Fibroblast of pulmonary artery (primary cell): ENCODE measurements at regions not wholly inside any gene's neighbourhood (a gene's known extent, or its start where the extent isn't known, plus 50 kb on each side); places are given as distances from the start of the nearest gene placed in this dataset.

ENCODE experiments used
- DNase-seq: peaks from one replicate; pipeline ENCODE4 v3.0.0-alpha.2; 2010; ENCODE audit warnings: low read depth
- H3K4me3 ChIP-seq: replicated peaks from 2 replicates; pipeline ENCODE4 v1.5.1; 2011; ENCODE audit warnings: low read depth, mild to moderate bottlenecking, control low read depth, low read length, moderate library complexity
- TF ChIP-seq, protein P1 (sequence below): IDR thresholded peaks from 2 replicates; pipeline ENCODE4 v1.5.1; 2011; ENCODE audit warnings: mild to moderate bottlenecking, control low read depth, low read length, inconsistent platforms; ENCODE audit errors: missing control alignments

DNA sequence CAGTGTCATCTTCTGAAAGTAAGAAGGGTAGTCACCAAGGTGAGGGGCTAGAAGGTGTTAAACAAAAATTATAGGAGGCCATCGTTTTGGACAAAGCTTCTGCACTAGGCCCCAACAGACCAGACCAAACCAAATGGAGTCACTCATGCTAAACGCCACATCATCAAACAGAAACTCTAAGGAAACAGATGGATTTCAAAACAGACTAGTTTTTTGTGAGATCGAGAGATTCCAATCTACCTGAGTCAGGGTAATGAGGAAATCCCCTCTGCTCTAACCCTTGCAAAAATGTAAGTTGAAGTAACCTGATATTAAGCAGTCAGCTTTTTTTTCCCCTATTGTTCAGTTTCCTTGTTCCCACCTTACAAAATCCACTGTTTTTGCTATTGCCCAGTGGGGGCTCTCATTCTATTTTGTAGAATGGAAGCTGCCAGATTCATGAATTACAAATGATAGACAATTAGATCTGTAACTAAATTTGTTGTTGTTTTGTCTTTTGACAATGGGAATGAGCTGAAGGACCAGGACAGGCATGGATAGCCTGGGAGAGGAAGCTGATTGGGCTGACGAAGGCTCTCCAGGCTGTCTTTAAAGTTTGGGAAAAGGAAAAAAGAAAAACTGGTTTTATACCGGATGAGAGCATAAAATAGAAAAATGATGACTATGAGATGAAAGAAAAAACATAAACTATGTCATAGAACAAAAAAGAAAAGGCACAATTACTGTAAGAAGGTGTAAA lies 94.7 kb upstream of the ADAMTSL1 start:
- TF ChIP-seq, protein P1, sequence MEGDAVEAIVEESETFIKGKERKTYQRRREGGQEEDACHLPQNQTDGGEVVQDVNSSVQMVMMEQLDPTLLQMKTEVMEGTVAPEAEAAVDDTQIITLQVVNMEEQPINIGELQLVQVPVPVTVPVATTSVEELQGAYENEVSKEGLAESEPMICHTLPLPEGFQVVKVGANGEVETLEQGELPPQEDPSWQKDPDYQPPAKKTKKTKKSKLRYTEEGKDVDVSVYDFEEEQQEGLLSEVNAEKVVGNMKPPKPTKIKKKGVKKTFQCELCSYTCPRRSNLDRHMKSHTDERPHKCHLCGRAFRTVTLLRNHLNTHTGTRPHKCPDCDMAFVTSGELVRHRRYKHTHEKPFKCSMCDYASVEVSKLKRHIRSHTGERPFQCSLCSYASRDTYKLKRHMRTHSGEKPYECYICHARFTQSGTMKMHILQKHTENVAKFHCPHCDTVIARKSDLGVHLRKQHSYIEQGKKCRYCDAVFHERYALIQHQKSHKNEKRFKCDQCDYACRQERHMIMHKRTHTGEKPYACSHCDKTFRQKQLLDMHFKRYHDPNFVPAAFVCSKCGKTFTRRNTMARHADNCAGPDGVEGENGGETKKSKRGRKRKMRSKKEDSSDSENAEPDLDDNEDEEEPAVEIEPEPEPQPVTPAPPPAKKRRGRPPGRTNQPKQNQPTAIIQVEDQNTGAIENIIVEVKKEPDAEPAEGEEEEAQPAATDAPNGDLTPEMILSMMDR: no peak
- no peak overlapping the region for H3K4me3 ChIP-seq
- DNase-seq: peak; percentile 53

DNA sequence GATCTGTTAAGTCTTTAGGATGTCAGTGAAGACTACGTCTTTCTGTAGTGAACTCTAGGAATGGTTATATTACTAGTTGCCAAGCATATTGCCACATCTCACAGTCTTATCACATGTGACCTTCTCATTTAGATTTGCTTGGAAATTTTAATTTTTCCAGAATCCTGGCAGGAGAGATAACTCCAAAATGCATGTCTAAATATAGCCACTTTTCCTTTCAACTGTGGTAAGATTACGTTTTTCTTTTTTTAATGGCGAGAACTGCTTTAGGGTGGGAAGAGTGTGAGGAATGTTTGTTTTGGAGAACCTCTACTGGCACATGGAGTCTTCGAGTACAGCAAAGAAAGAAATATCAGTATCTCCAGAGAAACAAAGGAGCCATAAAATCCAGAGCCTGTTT lies 91.7 kb upstream of the ADAMTSL1 start:
- TF ChIP-seq, protein P1: no peak
- peak; percentile 32 for DNase-seq
- no peak overlapping the region for H3K4me3 ChIP-seq

DNA sequence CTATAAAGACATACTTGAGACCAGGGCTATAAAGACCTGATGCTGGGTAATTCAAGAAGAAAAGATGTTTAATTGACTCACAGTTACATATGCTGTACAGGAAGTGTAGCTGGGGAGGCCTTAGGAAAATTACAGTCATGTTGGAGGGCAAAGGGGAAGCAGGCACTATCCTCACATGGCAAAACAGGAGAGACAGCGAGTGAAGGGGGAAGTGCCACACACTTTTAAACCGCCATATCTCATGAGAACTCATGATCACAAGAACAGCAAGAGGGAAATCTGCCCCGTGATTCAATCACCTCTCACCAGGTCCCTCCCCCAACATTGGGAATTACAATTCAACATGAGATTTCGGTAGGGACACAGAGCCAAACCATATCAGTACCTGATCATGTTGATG lies 89.9 kb upstream of the ADAMTSL1 start:
- no peak for DNase-seq
- TF ChIP-seq, protein P1: no peak
- no peak overlapping the region for H3K4me3 ChIP-seq

DNA sequence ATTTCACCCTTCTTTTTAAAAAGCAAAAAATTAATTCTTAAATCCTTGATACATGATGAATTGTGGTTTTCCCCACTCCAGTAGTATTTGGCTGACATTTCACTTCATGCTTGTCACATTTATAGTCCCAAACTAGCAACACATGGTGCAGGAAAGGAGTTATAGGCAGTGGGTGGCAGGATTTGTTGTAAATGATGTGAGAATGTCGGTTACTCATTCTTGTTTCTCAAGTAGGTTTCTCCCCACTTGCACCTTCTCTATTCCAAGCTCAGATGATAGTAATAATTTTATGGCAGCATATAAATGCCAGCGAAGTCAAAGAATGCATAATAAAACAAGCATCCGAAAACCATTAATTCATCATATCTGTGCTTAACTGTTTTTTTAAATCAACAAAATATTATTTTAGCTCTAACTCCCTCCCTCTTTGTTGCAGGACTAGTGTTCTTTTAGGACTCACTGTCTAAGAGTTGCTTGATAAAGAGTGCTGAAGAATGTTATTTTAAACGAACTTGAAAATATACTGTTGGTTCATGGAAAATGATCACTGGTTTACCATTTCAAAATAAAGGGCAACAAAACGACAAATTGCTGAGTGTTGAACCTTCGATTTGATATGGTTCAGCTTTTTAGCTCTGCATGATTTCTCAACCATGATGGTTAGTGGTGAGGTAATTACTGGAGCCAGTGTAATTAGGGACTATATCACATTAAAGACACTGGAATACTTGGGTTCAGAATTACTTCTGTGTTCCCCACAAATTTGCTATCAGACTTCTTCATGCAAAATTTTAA lies 88.1 kb upstream of the ADAMTSL1 start:
- no peak overlapping the region for H3K4me3 ChIP-seq
- TF ChIP-seq, protein P1: no peak
- no peak for DNase-seq

DNA sequence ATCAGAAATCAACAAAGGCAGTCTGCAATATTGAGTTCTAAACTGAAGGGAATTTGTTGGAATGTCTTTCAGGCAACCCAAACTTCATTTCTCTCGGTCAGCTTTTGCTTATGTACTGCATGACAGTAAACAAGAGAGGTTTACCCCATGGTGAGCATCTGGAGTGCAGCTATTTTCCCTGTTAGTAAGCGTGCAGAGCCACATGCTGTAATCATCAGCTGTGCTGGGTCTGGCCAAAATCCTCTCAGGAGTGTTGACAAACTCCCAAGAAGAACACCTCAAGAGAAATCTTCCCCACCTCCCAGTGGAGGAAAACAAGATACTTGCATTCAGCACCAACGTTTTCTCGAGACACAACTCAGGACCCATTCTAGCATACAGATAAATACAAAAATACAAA lies 83.6 kb upstream of the ADAMTSL1 start:
- peak; percentile 51 for DNase-seq
- TF ChIP-seq, protein P1: no peak
- H3K4me3 ChIP-seq: no peak overlapping the region

DNA sequence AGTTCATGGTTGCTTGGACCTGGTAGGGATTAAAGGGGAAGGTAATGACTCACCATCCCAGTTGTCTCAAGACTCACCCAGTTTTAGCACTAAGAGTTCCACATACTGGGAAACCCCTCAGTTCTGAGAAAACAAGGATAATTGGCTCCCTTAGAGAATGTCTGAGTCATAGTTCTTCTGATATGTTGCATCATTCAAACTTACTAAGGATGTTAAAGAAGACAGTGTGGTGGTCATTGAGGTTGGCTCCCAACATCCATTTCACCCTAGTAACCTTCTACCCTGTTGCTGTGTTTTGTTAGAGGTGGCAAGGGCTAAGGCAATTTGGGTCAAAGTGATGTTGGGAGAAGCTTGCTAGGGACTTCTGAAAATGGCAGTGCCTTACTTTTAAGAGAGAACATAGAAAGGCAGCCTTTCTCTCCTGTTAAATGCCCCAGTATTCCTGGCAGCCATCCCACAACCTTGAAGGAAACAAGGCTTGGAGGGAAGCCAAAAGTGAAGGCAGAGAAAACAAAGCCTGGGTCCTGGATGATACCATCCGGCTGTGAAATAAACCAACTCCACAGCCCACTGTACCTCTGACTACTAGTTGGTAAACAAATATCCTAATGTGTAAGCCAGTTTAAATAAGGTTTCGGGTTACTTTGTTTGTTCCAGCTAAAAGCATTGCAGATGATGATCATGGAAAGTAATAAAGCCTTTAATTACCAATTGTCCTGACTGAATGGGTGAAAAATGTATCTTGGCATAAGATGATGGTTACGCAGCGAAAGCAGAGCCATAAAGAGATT lies 80.4 kb upstream of the ADAMTSL1 start:
- TF ChIP-seq, protein P1: no peak
- H3K4me3 ChIP-seq: no peak overlapping the region
- peak; percentile 97 for DNase-seq
